OCI-LY1 (cell line): ENCODE measurements at regions not wholly inside any gene's neighbourhood (a gene's known extent, or its start where the extent isn't known, plus 50 kb on each side); places are given as distances from the start of the nearest gene placed in this dataset.

Source experiments
- CTCF ChIP-seq: fragments of 200-600 bp; sonication (generic), shearing (Covaris generic); IDR thresholded peaks from 2 replicates; pipeline ENCODE4 v1.5.1; 2017; ENCODE audit warnings: mild to moderate bottlenecking, antibody characterized with exemption, low read length, moderate library complexity, mixed read lengths
- EZH2 ChIP-seq: fragments of 200-600 bp; sonication (generic), shearing (Covaris generic); IDR thresholded peaks from 2 replicates; pipeline ENCODE4 v1.8.0; 2017; ENCODE audit warnings: borderline replicate concordance, mixed run types, mild to moderate bottlenecking, antibody characterized with exemption, low read length, moderate library complexity, mixed read lengths

- TF ChIP-seq CTCF: no peak
- no peak for TF ChIP-seq EZH2
Observed at GRCh38 chr11:87451395-87451794, 413.7 kb downstream of the TMEM135 start.
